Fibroblast of pulmonary artery (primary cell): ENCODE measurements at regions not wholly inside any gene's neighbourhood (a gene's known extent, or its start where the extent isn't known, plus 50 kb on each side); places are given as distances from the start of the nearest gene placed in this dataset.

Experiments used
- DNase-seq: peaks from one replicate; pipeline ENCODE4 v3.0.0-alpha.2; 2010; ENCODE audit warnings: low read depth
- H3K4me3 ChIP-seq: replicated peaks from 2 replicates; pipeline ENCODE4 v1.5.1; 2011; ENCODE audit warnings: low read depth, mild to moderate bottlenecking, control low read depth, low read length, moderate library complexity
- TF ChIP-seq, protein P1 (sequence below): IDR thresholded peaks from 2 replicates; pipeline ENCODE4 v1.5.1; 2011; ENCODE audit warnings: mild to moderate bottlenecking, control low read depth, low read length, inconsistent platforms; ENCODE audit errors: missing control alignments

DNA sequence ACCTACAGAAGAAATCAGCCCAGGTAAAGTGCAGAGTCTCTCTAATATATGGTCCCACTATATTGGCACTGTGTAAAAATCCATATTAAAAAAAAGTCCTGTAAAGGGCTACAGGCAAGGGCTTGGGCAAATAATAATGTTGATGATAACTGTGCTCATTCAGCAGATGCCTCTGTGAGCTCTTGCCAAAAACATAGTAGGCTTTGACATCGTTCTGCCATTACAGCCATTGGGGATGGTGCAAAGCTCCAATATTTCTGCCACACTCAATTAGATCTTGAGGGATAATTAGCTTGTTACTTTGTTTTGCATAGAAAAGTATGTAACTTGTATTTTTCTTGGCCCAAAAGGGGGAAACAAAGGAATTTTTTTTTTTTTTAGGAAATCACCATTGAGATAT, 645.5 kb upstream of the FAM241A start:
- no peak for DNase-seq
- TF ChIP-seq, protein P1, sequence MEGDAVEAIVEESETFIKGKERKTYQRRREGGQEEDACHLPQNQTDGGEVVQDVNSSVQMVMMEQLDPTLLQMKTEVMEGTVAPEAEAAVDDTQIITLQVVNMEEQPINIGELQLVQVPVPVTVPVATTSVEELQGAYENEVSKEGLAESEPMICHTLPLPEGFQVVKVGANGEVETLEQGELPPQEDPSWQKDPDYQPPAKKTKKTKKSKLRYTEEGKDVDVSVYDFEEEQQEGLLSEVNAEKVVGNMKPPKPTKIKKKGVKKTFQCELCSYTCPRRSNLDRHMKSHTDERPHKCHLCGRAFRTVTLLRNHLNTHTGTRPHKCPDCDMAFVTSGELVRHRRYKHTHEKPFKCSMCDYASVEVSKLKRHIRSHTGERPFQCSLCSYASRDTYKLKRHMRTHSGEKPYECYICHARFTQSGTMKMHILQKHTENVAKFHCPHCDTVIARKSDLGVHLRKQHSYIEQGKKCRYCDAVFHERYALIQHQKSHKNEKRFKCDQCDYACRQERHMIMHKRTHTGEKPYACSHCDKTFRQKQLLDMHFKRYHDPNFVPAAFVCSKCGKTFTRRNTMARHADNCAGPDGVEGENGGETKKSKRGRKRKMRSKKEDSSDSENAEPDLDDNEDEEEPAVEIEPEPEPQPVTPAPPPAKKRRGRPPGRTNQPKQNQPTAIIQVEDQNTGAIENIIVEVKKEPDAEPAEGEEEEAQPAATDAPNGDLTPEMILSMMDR, result no peak
- no peak overlapping the region for H3K4me3 ChIP-seq

DNA sequence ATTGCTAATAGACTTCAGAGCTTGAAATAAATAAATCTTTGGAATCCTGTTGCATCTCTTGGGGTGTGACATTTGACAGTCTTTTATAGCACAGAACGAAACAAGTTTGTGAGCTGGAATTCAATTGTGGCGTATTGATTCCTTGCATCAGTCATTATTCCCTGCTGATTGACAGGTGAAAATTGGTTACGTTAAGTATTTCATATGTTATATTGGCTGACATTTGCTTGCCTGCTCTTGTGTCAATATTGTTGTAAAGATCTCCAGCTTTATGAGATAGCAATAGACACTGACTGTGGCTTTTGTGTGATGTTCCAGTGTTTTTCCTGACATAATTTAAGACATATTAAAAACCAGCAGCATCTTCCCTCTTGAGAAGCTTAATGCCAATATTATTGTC, 644.4 kb upstream of the FAM241A start:
- no peak for DNase-seq
- TF ChIP-seq, protein P1, result no peak
- no peak overlapping the region for H3K4me3 ChIP-seq

DNA sequence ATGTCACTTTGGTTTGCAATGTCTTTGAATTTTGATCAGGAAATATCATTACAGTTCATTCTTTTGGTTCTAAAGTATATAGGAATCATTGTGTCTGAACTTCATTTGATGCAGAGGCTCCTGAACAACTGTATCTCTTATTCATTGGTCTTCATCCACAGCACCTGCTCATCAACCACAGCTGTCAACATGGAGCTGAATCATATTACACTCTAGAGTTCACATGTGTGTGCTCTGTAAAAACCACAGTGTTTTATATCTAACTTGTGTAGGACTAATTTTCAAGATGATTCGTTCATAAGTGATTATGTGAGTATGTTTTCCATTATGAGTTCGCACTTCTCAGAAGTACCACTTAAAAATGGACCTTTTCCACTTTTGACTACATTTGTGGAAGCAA, 643.3 kb upstream of the FAM241A start:
- DNase-seq, result no peak
- H3K4me3 ChIP-seq, result no peak overlapping the region
- TF ChIP-seq, protein P1, result no peak

DNA sequence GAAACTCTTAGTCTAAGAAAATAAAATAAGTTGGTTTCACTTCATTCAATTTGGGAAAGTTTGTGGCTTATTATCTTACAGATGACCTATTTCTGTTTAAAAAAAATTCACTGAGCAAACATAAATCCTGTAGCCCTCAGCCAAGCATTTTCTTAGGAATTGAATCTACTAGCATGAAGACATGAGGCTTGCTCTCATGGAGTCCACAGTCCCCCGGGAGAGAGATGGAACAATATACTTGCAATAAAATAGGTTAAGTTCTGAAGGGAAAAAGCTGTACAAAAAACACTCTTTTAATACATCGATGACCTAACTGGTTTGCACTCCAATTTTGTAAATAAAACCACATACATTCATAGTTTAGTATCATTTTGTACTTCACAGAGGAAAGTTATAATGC, 642.6 kb upstream of the FAM241A start:
- TF ChIP-seq, protein P1, result no peak
- H3K4me3 ChIP-seq, result no peak overlapping the region
- no peak for DNase-seq

DNA sequence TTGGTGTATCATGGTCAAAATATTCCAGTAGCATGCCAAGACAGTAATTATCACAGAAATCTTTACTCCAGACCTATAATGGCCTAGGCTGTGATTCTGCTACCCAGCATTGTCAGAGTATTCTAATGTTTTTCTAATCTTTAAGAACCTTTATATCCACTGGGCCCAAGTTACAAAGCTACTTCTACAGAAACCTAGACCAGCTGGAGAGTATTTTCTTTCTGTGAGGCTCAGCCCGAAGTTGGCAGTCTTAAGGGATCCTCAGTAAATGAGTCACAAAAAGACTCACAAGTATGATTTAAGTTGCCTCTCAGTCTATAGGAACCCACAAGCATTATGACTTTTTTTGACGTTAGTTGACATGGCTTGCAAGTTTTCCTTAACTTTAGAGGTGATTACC, 638.5 kb upstream of the FAM241A start:
- peak; percentile 44 for DNase-seq

DNA sequence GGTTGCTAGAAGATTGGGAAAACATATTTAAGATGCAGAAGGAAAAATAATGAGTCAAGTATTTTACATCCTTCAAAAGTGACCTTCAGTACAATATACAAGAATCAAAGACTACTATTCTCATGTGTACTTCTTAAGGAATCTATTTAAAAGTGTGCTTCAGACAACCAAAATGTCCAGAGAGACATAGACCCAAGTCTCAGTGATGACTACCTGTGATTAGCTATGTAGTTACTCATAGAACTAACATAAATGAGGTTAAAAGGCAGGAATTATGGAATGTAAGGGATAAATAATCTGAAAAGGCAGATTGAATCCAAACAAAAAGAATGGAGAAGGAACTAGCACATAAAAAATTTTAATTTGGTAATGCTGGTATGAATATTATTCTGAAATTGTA, 634.7 kb upstream of the FAM241A start:
- TF ChIP-seq, protein P1, result no peak
- DNase-seq, result no peak
- no peak overlapping the region for H3K4me3 ChIP-seq

More for the DNA sequence above, 638.5 kb upstream of the FAM241A start:
- H3K4me3 ChIP-seq, result no peak overlapping the region
- TF ChIP-seq, protein P1, result no peak

DNA sequence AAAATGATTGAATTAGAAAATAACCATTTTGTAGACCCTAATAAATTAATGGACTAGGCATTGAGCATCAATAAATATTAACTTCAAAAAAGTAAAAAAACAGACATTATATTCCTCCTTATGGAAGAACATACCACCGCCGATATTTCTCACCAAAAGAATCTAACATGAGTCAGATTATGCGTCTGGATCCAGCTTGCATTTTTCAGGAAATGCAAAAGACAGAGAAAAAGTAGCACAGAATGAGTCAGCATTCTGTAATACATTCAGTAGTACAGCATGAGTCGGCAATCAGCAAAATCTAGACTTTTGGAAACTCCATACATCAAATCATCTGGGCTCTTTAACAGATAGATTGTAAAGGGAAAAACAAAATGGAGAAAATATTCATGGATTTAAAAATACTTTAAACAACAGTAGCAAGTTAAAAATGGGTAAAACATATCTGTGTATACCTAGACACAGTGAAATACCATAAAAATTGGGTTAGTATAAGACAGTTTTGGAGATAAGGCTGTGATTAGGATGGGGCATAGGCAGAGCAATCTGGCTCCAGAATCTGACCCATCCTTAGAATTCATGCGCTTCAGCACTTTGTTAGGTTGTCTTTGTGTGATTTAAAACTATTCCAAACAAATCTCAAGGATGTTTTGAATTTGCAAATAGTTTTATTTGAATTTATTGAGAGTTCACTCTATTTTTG, 633.0 kb upstream of the FAM241A start:
- DNase-seq, result peak; percentile 92
- no peak overlapping the region for H3K4me3 ChIP-seq
- TF ChIP-seq, protein P1, result no peak
